ENCODE measurements at regions not wholly inside any gene's neighbourhood (a gene's known extent, or its start where the extent isn't known, plus 50 kb on each side); places are given as distances from the start of the nearest gene placed in this dataset.

DNA sequence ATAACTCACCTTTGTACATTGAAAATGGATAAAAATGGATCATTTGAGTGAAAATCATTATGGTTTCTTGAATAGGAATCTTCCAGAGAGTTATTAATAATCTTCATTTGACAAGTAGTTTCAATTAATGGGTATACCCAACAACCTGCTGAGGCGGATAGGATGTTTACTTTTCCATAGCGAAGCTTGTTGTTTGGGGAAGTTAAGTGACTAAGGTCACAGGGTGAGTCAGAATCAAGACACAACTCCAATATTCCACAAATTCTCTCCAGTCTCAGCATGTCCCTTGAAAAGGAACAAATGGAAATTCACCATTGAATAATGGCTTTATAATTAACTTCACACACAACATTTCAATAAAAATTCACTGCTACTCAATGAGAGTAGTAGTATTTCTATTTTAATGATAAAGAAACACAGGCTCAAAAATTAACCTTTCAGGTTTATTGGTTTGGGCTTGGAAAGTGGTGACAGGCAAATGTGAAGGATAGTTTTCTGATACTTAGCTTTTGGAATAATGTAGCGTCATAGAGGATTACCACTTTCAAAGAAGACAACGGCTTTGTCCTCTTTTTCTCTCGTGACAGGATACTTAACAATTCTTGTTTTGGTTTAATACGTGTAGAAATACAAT is 211.3 kb downstream of the GPD2 start:
- FAIRE-seq: no peak

DNA sequence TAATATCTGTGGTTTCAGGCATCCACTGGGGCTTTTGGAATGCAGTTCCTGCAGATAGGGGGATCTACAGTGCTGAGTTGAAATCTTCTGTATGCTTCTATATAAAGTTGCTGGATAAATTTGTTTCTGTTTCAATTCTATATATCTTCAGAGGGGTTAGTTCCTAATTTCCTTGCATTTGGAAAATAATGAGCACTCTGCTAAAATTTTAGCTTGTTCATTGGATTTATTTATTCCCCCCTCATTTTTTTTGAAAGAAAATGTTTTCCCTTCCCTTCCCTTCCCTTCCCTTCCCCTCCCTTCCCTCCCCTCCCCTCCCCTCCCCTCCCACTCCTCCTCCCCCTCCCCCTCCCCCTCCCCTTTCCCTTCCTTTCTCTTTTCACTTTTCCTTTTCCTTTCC is 212.3 kb downstream of the GPD2 start:
- FAIRE-seq: no peak

- no peak for FAIRE-seq
These were observed 213.4 kb downstream of the GPD2 start for GRCh38 chr2:156649596-156649995.

DNA sequence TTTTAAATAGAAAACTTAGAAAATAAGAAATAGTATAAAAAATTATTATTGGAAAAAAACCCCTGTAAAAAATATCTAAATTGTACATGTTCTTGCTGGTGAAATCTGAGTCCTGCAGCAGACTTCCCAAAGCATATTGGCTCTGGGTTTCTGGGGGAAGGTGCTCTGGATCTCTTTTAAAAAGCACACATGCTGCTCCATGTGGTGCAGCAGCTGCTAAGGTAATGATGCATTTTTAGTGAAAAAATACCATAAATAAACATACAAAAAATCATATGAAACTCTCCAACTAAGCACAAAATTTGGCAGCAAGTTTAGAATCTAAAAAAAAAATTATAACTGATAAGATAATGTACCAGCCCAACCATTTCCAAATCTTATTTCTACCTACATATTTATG is 216.5 kb downstream of the GPD2 start:
- no peak for FAIRE-seq

GRCh38 chr2:156653675-156654074 is 217.5 kb downstream of the GPD2 start:
- no peak for FAIRE-seq

DNA sequence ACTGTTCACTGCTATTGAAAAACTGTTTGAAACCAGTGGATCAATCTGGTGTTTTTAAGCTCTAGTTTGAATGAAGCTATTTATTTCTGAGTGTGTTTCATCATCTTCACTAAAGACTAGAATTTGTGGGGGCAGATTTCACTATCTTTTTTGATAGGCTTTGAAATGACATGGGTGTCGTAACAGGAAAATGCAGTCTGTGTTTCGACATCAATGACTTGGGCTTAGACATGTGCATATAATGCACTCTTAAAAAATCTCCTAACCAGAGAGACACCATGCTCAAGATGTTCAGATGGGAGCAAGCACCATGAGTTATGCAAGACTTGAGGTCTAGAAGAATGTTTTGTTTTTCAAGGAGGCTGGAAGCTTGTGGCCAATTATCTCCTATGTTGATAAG is 221.6 kb downstream of the GPD2 start:
- FAIRE-seq: no peak

DNA sequence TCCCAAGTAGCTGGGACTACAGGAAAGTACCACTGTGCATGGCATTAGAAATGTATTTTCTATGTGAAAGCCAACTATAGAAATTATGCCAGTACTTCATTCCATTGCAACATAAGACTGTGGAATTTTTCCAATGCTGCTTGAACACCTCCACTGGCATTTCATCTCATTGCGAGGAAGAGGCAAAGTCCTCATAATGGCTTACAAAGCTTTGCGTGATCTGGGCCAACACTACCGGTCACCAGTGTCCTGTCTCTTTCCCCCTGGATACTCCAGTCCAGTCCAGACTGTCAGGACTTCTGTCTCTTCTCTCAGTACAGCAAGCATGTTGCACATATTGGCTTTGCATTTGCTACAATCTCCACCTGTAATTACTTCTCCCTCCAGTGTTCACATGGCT is 223.5 kb downstream of the GPD2 start:
- no peak for FAIRE-seq

GRCh38 chr2:156663757-156664409 is 227.7 kb downstream of the GPD2 start:
- FAIRE-seq: no peak

GRCh38 chr2:156666130-156666785 is 230.1 kb downstream of the GPD2 start:
- no peak for FAIRE-seq

GRCh38 chr2:156670104-156670503 is 233.9 kb downstream of the GPD2 start:
- no peak for FAIRE-seq

GRCh38 chr2:156671706-156672361 is 235.7 kb downstream of the GPD2 start:
- no peak for FAIRE-seq

DNA sequence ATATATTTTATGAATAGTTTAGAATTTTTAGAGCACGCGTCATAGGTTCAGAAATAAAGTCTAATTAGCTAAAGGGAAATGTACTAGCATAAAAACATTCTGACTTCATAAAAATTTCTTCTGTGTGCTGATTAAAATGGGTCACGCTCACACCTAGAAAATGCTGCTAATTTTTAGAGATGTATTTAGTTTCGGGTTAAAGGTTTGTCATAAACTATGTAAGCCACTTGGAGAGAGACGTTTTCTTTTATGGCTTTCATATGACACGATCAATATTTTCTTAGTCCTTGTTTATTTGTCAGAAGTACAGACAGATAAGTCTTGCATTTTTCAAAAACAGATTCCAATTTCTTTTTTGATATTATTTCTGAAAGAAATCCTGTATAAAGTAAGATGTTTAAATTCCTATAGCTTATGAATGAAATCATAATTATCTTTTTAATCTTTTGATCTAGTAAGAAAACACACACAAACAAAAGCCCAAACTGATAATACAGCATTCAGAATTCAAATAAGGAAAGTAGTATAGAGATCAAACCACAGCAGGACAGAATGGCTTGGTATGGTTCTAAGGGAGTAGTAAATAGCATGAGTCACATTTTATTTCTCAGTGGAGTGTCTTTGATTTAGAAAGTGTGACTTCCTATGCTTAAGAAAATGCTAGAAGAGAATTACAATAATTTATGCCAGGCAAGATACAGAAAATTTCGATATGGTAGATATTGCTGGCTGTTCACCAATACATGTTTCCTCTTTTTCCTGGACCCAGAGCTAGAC is 236.6 kb downstream of the GPD2 start:
- no peak for FAIRE-seq

DNA sequence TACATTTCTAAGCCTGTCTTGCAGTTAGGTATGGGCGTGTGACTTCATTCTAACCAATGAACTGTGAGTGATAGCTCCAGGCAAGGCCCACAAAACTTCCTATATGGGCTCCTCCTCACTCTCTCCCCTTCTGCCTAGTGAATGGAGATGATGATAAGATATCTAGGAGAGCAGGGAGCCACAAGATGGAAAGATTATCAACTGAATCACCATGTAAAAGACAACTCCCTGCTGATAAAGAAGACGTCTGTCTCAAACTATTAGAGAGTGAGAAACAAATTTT is 237.1 kb downstream of the GPD2 start:
- no peak for FAIRE-seq

GRCh38 chr2:156673981-156674380 is 237.8 kb downstream of the GPD2 start:
- no peak for FAIRE-seq

DNA sequence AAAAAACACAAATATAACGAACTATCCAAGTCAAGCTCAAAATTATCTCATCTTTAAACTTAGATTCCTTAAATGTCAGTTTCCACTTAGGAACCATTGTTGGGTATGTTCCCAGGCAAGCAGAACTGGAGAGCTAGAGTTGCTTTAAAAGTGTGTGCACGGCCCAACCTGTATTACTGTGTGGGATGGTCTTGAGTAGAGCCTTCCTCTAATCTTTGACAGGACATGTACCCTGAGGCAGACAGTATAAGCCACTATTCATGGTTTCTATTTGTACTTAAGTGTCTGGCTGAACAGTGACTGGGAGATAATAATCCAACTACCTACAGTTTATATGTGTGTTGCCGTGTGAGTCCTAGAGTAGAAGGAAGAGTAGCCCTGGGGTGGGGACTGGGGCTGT is 239.7 kb downstream of the GPD2 start:
- FAIRE-seq: no peak

GRCh38 chr2:156679820-156680219 is 243.6 kb downstream of the GPD2 start:
- FAIRE-seq: no peak

GRCh38 chr2:156680266-156680665 is 244.1 kb downstream of the GPD2 start:
- no peak for FAIRE-seq

DNA sequence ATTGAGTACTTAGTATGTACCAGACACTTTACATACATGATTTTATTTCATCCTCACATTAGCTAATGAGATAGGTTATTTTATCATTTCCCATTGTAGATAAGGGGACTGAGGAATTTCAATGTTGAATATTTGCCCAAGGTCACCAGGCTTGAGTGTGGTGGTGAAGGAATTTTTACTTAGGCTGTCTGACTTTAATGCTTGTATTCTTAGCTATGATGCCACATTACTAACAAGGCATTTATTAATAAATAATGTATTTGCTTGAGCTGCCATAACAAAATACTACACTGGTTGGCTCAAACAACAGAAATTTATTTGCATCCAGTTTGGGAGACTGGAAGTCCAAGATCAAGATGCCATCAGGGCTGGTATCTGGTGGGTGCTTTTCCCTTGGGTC is 250.9 kb downstream of the GPD2 start:
- no peak for FAIRE-seq

DNA sequence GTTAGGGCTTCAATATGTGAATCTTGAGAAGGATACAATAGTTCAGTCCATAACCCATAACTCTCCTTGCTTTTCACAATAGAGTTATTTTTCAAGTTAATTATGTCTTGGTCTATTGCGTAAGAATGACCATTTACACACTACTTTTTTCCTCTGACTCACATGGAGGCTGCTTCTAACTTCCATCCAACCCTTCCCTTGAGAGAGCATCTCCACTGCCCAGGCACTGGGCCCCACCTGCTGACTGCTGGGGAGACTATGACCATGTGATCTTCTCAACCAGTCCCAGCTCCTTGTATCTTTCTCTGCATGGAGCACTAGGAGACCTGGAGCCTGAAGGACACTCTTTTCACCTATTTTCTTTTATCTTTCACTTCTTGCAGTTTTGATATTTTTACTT is 251.5 kb downstream of the GPD2 start:
- FAIRE-seq: no peak

DNA sequence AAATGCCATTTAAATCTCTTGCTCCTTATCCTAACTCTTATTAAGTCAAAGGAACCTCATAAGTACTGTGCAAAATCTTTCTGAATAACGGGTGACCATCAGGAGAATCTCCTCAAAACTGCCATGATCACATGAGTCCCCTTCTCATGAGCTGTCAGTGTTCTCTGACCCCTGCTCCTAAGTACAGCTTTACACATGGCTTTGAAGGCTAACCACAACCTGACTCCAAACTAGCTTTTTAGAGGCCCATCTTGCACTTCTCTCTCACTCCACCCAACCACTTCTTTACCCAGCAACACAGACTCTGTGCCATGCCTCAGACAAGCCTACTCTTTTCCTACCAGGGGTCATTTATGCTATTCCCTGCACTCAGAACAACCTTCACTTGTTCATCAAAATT is 253.8 kb downstream of the GPD2 start:
- no peak for FAIRE-seq

DNA sequence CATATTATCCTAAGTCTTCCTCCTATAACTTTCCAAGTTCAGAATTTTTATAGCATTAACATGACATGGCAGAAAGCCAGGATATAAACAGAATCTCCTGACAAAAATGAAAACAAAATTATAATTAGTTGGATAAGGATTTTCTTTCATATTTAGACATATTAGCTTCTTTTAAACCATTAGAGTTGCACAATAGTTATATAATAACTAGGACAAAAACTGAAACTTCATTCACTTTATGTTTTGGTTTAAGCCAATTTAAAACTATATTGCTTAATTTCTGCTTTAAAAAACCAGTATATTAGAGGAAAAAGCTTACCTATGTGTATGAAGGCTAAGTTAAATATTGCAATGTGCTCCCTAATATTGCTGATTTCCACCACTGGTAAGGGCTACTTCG is 254.8 kb downstream of the GPD2 start:
- FAIRE-seq: no peak

GRCh38 chr2:156695020-156695419 is 258.8 kb downstream of the GPD2 start:
- no peak for FAIRE-seq

- FAIRE-seq: no peak
These were observed 259.4 kb downstream of the GPD2 start for GRCh38 chr2:156695595-156695994.

DNA sequence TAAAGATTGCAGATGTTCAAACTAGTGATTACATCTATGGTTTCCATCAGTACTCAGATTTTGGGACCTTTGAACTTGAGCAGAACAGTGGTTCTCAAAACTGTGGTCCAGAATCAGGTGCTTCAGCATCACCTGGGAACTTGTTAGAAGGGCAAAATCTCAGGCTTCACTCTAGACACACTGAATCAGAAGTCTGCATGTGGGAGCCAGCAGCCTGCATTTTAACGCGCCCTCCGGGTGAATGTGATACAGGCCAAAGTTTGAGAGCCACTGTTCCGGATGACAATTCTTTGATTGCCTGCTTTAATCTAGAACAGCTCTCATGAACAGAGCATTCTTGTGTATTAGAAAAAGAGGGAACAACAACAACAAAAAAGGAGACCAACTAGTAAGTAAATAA is 261.7 kb downstream of the GPD2 start:
- no peak for FAIRE-seq

Measured in A204.1 (cell line).